Caki2 (cell line): ENCODE measurements at regions not wholly inside any gene's neighbourhood (a gene's known extent, or its start where the extent isn't known, plus 50 kb on each side); places are given as distances from the start of the nearest gene placed in this dataset.
"Not testable (repeated sequence)": the region's sequence is repeated elsewhere in the genome, so short reads cannot be mapped to it uniquely, and the experiment has no call there.

Experiments used
- DNase-seq: peaks from one replicate; pipeline ENCODE4 v3.0.0-alpha.2; 2015; ENCODE audit warnings: low read depth
- in situ Hi-C: cut with HindIII; loops from 2 replicates; pipeline ENCODE4 v1.10.0; 2016; ENCODE audit warnings: low sequenced_read_pairs, low pct_unique_long_range_greater_than_20kb, mixed read lengths

- DNase-seq, result no peak
- in situ Hi-C loops, result no loop called here
These were observed 123.8 kb upstream of the SDK1 start for GRCh38 chr7:3177271-3177670.

DNA sequence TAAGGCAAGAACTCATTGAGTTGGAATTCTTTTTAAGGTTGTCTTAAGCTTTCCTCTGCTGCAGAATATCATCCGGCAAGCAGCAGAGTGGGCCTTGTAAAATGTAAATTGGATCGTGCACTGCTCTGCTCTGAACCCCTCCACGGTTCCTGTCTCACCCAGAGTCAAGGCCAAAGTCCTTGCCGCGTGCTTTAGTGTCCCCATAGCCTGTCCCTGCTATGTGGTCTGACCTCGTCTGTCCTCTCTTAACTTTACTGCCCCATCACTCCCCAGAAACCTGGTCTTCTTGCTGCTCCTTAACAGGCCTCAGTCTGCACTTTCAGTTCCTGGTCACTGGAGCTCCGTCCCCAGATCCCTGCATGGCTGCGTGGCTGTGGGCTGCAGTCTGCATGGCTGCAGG lies 121.6 kb upstream of the SDK1 start:
- in situ Hi-C loops, result no loop called here
- no peak for DNase-seq

DNA sequence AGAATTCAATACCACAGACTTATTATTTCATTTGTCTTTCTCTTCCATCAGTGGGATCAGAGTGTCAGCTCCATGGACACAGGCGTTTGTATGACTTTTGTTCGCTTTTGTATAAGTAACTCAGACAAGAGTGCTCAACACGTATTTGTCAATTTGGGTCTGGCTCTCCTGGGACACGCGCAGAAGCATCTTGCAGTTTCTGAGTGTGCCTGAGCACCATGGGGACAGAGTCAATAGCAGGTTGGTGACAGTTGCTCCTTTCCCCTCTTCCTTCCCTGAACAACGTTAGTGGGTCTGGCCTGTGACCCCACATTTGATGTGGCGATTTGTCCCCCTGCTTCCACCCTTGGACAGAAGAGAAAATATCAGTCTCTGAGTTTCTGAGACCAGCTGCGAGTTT lies 120.4 kb upstream of the SDK1 start:
- no peak for DNase-seq
- in situ Hi-C loops, result no loop called here

DNA sequence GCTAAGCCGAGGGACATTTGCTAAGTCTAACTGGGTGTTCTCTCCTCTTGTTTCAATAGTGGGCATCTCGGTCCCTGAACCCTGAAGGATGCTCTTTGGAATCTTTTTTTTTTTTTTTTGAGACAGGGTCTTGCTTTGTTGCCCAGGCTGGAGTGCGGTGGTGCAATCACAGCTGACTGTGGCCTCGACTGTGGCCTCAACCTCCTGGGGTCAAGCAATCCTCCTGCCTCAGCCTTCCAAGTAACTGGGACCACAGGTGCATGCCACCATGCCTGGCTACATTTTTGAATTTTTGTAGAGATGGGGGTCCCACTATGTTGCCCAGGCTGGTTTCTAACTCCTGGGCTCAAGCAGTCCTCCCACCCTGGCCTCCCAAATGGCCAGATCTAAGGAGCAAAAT lies 119.0 kb upstream of the SDK1 start:
- DNase-seq, in situ Hi-C loops: not testable (repeated sequence)

- no peak for DNase-seq
- in situ Hi-C loops, result no loop called here
These were observed 113.5 kb upstream of the SDK1 start for GRCh38 chr7:3187444-3188040.

- in situ Hi-C loops, result no loop called here
- DNase-seq, result no peak
These were observed 112.1 kb upstream of the SDK1 start for GRCh38 chr7:3188946-3189345.

DNA sequence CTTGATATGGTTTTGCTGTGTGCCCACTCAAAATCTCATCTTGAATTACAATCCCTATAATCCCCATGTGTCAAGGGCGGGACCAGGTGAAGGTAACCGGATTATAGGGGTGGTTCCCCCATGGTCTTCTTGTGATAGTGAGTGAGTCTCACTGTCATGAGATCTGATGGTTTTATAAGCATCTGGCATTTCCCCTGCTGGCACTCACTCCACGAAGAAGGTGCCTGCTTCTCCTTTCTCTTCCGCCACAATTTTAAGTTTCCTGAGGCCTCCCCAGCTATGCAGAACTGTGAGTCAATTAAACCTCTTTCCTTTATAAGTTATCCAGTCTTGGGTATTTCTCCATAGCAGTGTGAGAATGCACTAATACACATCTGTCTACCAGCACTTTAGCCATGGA lies 109.5 kb upstream of the SDK1 start:
- in situ Hi-C loops, result no loop called here
- no peak for DNase-seq

DNA sequence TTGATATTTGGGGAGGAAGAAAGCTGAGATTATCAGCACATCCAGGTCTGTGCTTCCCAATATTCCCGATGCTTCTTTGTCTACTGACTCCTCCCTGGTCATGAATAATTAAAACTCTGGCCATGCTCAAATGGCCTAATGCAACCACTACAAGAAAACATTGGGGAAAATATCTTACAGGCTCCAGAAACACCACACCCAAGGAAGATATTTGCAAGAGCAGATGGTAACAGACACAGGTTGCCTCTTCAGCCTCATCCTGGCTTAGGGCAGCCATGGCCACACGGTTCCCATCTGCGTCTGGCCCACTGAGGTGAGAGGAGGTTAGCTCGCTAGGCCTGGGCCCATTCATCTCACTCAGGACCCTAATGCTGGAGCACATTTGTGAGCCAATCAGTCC lies 108.4 kb upstream of the SDK1 start:
- no peak for DNase-seq
- in situ Hi-C loops, result no loop called here

GRCh38 chr7:3193379-3194120 lies 107.5 kb upstream of the SDK1 start:
- in situ Hi-C loops, result no loop called here
- DNase-seq, result no peak

DNA sequence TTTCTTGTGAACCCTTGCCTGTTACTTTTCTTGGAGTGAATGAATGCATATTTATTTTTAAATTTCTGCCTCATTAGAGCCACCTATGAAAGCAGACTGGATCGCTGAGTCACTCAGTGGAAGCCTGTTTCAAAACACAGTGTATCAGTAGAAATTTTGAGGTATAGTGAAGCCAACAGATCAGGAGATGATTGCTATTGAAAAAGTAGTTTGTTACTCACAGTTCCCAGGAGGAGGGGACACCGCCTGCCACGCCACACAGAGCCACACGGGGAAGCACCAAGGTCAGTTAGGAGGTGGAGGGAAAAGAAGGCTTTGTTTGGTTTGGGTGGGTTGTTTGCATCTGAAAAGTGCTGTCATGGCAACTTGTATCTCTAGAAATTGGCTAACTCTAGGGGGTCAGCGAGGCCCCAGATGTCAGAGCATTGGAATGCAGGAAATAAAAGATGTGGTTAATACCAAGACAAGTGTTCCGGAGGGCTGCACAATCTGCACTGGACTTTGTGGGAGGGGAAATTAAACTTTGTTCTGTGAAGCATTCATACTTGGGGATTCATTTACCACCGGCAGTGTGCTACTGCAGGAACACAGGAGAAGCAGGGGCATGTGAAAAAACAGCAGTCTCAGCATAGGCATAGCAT lies 106.4 kb upstream of the SDK1 start:
- in situ Hi-C loops, result no loop called here
- DNase-seq, result peak; percentile 100

DNA sequence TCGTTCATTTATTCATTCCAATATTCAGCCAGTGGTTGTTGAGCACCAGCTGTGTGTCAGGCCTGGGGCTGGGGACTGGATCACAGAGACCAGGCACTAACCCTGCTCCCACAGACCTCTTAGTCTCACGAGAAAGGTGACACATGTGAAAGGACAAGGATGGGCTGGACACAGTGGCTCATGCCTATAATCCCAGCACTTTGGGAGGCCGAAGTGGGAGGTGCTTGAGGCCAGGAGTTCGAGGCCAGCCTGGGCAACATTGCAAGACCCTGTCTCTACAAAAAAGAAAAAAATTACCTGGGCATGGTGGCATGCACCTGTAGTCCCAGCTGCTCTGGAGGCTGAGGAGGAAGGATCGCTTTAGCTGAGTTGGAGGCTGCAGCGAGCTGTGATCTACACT lies 105.9 kb upstream of the SDK1 start:
- in situ Hi-C loops, result no loop called here
- DNase-seq, result no peak

DNA sequence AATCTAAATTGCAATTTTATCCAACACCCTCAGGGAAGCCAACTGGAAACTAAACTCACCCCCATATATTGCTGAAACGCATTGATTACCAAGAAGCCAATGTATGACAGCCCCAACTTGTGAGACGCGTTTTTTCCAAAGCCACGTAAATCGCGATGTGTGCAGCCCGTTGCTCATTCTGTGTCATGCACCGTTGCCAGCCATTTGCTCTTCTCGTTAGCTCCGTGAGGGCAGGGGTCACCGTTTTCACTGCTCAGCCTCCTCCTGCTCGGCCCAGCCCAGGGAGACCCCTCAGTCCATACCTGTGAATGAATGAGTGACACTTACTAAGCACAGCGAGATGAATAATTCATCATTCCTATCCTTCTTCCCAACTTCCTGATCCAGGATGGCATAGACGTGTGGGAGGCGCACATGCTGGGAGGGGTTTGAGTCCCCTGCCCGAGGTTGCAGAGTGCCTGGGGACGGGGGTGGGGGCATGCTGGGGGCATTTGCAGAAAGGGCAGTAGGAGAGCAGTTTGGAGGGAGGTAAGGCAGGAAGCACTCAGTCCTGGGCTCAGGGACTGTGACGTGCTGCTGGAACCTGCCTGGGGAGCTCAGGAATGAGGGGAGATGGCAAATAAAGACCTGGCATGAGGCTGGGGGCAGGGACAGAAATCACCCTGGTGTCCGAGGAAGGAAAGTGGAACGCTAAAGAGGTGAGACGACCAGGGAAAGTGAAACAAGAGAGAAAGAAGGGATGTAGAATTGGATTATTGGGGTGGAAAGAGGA lies 104.2 kb upstream of the SDK1 start:
- in situ Hi-C loops, result no loop called here
- no peak for DNase-seq

DNA sequence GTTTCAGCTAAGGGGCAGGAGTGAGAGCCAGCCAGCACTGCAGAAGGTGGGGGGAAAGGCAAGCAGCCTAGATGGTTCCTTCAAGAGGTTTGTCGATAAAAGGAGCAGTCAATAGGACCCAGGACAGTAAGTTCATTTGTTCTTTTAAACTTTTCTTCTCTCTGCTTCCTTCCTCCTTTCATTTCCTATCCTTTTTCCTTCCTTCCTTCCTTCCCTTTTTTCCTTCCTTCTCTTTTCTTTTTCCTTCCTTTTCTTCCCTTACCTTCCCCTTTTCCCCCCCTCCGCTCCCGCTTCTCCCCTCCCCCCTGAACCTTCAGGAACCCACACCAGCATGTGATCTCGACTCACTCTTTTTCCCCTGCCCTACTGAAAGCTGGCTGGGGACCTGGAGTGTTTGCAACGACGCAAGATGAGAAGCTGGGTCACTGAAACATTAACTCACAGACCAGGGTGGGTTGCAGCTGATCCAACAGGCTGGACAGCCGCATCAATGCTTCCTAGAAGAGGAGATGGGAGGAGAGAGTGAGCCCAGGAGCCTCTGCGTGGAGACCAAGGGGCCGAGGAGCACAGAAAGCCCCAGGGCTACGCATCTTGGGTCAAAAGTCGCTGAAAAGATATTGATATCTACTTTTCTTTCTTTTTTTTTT lies 103.4 kb upstream of the SDK1 start:
- in situ Hi-C loops, result no loop called here
- peak; percentile 63 for DNase-seq

DNA sequence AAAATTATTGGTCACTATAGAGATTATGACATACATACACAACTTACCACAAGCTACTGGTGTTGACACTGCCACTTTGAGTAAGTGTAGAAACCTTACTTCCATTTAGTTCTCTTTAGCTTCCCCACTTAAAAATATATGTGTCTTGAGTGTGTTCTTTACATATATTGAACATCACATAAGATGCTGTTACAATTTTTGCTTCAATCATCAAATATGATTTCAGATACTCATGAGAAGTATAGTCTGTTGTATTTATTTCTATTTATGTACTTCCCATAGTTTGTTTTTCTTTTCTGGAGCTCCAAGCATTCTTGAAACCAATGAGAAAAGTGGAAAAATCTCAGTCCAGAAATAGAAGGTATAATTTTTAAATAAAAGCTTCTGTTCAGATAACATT lies 102.7 kb upstream of the SDK1 start:
- in situ Hi-C loops, result no loop called here
- no peak for DNase-seq

GRCh38 chr7:3200504-3200903 lies 100.5 kb upstream of the SDK1 start:
- peak; percentile 45 for DNase-seq
- in situ Hi-C loops, result no loop called here

DNA sequence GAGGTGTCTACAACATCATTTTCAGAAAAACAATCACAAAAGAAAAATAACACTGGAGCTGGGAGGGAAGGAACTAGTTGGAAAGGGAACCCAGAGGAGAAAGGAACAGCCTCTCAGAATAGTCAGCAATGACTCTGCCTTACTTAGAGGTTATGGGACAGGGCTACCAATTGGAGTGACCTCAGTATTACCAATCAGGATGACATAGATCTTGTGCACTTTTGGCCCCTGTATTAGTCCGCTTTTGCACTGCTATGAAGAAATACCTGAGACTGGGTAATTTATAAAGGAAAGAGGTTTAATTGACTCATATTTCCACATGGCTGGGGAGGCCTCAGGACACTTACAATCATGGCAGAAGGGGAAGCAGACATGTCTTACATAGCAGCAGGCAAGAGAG lies 99.7 kb upstream of the SDK1 start:
- in situ Hi-C loops, result no loop called here
- DNase-seq, result no peak

- in situ Hi-C loops, result no loop called here
- no peak for DNase-seq
These were observed 98.9 kb upstream of the SDK1 start for GRCh38 chr7:3201937-3202710.

DNA sequence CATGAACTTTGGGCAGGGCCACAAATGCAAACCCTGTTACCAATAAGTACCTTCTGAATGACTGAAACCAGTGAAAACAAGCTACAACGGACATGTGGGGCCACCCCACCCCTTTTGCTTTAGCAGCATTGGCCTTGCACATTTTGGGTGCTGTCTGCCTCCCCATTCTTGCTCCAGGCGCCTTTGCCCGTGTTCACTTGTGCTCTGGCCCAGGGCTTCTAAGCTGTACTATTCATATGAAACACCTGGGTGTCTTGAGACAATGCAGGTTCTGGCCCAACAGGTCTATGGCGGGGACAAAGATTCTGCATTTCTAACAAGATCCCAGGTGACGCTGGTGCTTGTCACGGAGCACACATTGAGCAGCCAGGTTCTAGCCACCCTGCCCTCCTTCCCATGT lies 96.5 kb upstream of the SDK1 start:
- DNase-seq, result no peak
- in situ Hi-C loops, result no loop called here
